Hepatocyte (in vitro differentiated cells): ENCODE measurements at regions not wholly inside any gene's neighbourhood (a gene's known extent, or its start where the extent isn't known, plus 50 kb on each side); places are given as distances from the start of the nearest gene placed in this dataset.

Source experiments
- EZH2 ChIP-seq: fragments of 200-600 bp; sonication (generic); IDR thresholded peaks from 2 replicates; pipeline ENCODE4 v1.6.1; 2016; ENCODE audit warnings: antibody characterized with exemption, mild to moderate bottlenecking, borderline replicate concordance
- TF ChIP-seq, protein P1 (sequence below): fragments of 200-600 bp; sonication (generic); IDR thresholded peaks from 2 replicates; pipeline ENCODE4 v1.5.1; 2016; ENCODE audit warnings: antibody characterized with exemption, mild to moderate bottlenecking; ENCODE audit not compliant: poor library complexity

DNA sequence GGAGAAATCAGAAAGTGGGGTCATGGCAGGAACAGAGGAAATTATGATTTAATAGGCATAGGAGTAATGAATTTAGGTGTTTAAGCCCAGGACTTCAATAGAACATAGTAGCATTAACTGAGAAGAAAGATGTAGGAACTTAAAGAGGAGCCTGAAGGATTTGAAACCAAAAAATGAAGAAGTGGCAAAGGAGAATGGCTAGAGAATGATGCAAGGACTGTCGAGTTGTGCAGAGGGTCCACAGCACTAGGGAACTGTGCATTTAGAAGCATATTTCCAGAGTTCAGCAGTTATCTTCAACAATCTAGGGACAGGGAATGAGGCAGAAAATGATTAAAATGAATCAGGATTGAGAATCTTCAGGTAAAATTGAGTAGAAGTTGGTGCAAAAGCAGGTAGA is 328.1 kb upstream of the LYPLAL1 start:
- TF ChIP-seq, protein P1, sequence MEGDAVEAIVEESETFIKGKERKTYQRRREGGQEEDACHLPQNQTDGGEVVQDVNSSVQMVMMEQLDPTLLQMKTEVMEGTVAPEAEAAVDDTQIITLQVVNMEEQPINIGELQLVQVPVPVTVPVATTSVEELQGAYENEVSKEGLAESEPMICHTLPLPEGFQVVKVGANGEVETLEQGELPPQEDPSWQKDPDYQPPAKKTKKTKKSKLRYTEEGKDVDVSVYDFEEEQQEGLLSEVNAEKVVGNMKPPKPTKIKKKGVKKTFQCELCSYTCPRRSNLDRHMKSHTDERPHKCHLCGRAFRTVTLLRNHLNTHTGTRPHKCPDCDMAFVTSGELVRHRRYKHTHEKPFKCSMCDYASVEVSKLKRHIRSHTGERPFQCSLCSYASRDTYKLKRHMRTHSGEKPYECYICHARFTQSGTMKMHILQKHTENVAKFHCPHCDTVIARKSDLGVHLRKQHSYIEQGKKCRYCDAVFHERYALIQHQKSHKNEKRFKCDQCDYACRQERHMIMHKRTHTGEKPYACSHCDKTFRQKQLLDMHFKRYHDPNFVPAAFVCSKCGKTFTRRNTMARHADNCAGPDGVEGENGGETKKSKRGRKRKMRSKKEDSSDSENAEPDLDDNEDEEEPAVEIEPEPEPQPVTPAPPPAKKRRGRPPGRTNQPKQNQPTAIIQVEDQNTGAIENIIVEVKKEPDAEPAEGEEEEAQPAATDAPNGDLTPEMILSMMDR: no peak
- no peak for TF ChIP-seq EZH2
